Stimulated activated CD8-positive, alpha-beta memory T cell treated with anti-CD3 and anti-CD28 coated beads, Interleukin-7, amount 100 ng/mL, for 1 hour (primary cell): ENCODE measurements at regions not wholly inside any gene's neighbourhood (a gene's known extent, or its start where the extent isn't known, plus 50 kb on each side); places are given as distances from the start of the nearest gene placed in this dataset.
"Not testable (repeated sequence)": the region's sequence is repeated elsewhere in the genome, so short reads cannot be mapped to it uniquely, and the experiment has no call there.

Experiments
- DNase-seq, 2 donors: peaks; one replicate each; pipeline ENCODE4 v3.0.0-alpha.2; 2020; ENCODE audit warnings: low read depth in 2 of 2

DNA sequence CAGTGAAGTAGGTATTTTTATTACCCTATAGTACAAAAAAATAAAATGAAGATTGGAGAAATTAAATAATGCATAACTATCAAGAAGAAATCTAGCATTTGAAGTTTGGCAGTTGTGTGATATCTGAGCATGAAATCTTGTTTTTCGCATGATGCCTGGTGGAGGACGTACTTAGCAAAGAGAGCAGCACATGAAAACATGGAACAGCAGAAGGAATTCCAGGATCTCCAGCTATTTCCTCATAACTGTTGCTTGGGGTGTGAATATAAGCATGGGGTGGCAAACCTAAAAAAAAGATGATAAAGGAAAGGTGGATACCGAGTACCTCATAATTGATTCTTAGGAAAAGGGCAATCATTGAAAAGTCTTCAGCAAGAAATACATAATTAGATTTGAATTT lies 174.3 kb upstream of the FAM3C start:
- DNase-seq: no peak

DNA sequence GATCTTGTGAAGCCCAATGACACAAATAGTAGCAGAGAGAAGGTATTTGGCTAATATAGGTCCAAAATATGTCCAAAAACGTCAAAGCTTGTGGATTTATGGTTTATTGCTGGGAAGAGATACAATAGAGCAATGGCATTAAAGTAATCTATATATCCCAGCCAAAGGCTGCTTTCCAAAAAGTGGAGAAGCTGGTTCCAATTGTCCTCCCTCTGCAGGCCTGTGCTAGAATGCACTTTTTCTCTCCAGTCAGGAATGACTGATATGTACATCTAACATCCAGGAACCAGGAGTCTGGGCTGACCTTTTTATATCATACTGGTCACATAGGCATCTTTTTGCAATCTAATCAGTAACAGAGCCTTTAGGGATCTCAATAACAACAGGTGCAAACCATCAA lies 167.1 kb upstream of the FAM3C start:
- DNase-seq: no peak

DNA sequence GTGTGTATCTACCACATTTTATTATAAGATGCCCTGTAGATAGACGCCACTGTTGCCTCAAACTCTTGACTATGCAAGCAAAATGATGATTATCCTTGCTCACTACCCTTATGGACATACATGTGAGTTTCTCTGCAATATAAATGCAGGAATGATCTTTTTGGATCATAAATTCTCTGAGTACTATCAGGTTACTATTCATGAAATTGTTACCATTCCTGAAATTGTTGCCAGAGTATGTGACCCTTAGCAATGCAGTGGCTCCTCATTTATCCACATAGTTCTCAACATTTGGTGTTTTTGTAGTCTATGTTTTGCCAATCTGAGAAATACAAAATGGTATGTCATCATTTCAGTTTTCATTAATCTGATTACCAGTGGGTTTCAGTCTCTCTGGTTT lies 166.2 kb upstream of the FAM3C start:
- no peak for DNase-seq

DNA sequence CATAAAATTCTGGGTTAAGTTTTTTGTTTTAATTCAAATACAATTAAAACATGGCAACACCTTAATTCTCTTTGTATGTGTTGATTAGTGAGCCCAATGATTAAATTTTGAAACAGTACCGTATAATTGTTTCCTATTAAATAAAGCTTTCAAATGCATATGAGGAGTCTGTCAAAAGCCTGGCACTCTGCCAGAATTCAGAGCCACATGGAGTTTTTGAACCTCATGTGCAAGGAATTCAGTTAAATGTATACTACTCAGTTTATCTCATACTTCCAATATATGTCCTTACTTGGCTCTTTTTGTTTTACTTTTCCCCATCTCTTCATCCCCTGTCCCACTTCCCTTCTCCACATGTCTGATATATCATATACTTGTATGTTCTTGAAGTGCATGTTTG lies 165.6 kb upstream of the FAM3C start:
- no peak for DNase-seq

DNA sequence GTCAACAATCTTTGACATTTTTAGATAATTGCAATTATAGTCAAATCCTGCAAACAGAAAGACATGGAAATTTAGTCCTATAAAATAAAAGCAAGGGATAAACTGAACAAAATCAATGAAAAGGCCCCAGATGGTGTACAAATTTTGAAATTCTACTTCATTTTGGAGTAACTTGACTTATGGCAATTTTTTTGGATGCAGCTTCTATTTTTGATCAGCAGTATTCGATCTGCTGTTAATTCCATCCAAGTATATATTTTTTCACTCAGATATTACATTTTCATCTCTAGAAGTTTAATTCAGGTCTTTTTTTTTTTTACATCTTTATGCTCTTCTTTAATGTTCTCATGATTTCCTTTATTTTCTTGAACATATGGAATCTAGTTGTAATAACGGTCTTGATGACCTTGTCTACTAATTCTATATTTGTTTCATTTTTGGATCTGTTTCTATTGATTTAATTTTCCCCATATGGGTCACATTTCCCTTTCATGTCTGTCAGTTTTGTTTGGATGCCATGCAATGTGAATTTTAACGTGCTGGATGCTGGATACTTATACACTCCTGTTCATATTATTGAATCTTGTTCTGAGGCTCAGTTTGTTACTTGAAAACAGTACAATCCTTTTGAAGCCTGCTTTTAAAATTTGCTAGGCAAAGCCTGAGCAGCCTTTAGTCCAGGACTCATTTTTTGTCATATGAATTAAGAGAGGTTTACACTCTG lies 164.3 kb upstream of the FAM3C start:
- DNase-seq: no peak

DNA sequence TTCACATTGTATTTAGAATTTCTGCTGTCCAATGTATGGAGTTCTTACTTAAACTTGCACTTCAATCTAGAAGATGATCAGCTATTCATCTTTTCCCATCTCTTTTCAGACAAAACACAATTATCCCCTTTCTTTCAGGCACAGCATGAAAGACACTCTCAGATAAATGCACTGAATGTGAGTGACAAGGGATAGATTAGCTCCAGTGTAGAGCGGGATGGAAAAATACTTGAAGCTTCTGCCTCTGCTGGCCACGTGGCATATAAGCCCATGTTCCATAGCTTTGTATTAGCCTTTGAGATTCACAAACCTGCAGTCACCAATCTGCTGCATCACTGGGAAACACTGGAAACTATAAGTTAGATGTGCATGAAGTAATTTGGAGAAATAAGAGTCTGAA lies 162.2 kb upstream of the FAM3C start:
- no peak for DNase-seq

DNA sequence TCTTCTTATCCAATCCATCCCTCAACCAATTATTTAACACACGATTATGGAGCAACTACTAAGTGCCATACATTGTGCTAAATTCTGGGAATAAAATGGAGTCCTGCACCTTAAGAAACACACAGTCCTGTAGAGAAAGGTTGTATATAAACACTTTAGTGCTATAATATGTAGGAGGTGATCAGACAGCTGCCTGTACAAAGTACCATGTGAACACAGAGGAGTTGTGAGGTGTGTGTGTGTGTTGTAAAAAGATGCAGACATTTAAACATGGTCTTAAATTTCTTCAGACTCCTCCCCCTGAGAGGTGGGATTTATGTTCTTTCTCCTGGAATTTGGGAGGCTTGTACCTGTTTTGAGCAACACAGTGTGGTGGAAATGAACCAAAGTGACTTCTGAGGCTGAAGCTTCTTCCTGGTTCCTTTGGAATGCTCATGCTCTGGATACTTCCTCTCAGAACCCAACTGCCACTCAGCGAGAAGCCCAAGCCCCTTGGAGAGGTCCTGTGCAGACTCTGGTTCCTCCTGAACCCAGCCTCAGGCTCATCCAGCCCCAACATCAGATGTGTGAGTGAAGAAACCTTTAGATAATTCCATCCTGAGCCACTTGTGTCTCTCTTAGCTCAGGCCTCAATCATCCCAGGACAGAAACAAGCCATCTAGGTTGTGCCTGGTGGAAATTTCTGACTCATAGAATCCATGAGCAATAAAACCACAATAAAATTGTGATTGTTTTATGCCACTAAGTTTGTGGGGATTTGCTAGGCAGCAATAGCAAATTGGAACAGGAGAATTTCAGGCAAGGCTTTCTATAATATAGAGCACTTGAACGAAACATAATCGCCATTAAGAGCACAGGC lies 161.2 kb upstream of the FAM3C start:
- no peak for DNase-seq

DNA sequence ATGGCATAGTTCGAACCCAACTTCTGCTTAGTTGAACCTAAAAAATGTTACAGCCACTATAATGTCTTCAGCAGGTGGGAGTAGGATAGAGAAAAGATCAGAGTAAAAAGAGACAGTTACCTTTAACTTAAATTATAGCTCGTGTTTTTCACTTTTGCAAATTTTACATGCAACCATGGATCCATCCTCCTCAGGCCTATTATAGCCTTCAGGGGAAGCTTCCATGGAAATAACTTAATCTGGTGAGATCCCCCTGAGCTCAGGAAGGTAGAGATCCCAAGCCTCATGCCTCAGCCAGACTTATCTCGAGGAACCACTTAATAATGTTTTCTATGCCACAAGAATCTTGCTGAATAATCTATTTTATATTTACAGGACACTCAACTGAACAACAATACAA lies 159.4 kb upstream of the FAM3C start:
- no peak for DNase-seq

DNA sequence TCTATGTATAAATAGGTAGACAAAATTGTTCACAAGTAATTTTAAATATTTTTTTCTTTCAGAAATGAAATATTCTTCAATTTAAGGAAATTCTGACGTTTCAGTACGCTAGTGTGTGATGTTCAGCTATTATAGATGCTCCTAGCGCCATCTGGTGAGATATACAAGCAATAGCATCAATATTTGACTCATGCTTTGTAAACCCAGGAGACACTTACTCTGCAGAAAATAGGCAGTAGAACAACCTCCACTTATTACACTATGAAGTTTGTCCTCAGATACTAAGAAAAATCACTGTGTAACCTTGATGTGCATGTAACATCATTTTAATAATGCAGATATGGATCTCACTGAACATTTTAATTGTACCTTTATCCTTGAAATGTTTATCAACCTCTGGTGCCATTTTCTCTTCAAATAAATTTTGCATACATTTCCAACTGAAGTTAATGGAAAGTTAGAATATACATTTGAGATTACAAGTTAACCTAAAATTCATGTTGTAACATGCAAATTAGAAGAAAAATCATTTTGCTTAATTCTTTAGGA lies 151.5 kb upstream of the FAM3C start:
- no peak for DNase-seq

DNA sequence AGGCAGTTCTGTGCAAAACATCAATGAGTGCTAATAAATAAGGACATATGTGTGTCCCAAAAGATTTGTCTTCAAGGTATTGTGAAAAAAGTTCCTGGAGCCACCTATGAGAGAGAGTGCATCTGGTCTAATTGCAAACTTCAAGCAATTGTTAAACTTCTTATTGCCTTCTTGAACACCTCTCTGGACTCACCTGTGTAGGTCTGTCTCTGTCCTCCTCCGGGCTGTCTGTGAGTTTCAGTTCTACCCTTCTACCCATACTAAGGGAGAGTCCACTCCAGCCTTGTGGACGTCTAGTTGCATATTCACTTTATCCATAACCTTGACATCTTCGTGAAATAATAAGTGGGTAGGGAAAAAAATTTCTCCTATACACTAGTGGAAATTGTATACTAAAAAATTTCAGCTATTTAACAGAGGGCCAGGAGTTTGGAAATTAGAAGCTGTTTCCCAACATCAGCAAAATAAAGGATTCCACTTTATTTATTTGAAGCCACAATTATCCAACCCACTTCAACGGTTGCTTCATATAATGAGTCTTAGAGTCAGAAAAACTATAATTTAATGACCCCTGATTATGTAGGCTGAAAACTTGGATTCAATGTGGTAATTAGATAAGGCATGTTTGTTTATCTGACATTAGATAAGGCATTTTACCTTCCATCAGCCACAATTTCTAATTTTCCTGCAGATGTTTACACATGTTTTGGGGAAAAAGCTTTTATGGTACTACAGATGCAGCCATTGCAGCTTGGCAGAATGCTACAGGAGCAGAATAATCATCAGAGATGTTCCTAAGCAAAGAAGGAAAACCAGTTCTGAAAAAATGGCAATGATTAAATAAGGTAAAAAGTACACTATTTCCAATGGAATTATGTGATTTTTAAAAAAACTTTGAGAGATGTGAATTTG lies 150.8 kb upstream of the FAM3C start:
- no peak for DNase-seq

DNA sequence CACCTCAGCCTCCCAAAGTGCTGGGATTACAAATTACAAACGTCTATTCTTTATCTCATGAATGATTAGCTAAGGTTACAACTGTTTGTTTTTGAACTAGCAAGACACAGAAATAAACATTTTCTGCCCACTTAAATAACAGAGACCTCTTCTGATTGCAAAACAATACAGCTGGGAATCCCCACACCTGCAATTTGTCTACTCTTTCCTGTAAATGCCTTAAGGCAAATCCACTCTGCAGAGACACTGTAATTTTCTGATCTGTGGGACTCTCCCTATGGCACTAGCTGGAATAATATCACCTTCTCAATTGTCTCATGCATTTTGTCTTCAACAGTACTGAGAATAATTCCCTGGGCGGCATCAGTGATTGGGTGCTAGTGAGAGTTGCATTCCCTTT lies 149.3 kb upstream of the FAM3C start:
- no peak for DNase-seq

DNA sequence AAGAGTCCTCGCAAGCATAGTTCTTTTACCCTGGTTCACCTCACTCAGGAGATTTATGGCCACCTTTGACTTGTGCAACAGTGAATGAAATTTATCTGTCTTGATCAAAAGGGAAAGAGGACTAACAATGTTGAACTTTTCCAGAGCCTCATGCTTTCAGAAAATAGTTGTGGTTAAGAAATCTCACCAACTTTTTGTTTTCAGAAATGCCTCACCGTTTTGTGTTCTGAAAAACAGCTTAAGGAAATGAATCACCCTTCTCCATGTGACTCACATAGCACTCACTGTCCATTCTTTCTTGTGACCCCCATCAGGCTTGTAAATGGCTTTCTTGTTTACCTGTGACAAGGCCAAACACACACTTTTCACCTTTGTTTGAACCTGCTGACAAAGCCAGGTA lies 148.6 kb upstream of the FAM3C start:
- DNase-seq: no peak

DNA sequence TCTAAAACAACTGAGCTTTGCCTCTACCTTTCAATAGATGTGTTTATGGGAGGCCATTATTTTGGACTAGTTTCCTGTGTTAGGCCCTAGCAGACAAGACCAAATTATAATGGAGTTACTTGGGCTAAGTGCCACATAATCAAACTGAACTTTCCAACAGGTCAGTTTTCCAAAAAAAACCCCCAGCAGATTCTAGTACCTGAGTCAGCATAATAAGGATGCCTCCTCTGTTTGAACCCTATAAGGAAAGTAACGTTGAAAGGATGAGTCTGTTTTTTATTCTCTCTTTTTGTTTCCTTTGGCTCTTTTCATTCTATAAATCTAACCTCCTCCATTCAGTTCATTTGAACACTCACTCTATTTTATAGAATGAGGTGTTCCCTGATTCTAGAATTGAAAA lies 148.1 kb upstream of the FAM3C start:
- DNase-seq: no peak

DNA sequence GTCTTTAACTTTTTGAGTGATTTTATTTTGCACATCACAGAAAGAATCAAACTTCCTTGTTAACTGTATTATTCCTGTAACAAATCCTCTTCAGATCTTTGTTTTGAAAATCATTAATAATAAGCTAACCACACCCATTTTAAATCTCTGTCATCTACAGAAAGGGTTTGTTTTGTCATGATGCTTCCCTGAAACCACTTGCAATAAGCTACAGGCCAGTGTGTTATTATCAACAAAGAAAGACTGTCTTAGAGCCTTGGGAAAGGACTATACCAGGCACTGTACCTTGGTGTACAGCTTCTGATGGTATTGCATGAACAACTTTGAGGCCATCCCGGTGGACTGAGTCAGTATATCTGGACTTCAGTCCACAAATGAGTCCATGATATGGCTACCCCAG lies 145.3 kb upstream of the FAM3C start:
- no peak for DNase-seq

DNA sequence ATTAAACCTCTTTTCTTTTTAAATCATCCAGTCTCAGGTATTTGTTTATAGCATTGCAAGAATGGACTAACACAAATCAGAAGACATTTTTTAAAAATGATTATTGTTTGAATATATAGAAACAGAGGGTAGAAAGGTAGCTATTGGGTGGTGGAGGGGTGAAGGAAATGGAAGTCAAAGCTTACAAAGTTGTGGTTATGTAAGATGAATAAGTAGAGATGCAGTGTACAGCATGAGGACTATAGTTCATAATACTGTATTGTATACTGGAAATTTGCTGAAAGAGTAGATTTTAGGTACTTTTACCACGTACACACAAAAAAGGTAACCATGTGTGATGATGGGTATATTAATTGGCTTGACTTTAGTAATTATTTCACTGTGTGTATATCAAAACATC lies 144.0 kb upstream of the FAM3C start:
- no peak for DNase-seq

DNA sequence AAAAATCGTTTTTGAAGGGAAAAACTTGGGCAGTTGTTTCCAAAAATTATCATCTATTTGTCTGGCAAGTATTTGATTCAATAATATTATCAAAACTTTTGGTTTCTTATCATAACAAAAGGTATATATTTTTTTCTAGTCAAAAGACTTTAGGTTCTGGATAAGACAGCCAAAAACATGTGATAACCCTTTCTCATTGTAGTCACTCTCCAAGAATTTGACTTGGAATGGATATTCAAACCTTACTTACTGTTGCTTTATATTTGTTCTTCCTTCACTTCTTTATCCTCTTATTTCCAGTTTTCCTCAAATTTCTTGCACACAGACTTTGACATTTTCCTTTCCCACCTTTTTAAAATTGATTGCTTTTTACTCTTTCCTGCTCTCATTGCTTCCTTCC lies 140.9 kb upstream of the FAM3C start:
- no peak for DNase-seq

DNA sequence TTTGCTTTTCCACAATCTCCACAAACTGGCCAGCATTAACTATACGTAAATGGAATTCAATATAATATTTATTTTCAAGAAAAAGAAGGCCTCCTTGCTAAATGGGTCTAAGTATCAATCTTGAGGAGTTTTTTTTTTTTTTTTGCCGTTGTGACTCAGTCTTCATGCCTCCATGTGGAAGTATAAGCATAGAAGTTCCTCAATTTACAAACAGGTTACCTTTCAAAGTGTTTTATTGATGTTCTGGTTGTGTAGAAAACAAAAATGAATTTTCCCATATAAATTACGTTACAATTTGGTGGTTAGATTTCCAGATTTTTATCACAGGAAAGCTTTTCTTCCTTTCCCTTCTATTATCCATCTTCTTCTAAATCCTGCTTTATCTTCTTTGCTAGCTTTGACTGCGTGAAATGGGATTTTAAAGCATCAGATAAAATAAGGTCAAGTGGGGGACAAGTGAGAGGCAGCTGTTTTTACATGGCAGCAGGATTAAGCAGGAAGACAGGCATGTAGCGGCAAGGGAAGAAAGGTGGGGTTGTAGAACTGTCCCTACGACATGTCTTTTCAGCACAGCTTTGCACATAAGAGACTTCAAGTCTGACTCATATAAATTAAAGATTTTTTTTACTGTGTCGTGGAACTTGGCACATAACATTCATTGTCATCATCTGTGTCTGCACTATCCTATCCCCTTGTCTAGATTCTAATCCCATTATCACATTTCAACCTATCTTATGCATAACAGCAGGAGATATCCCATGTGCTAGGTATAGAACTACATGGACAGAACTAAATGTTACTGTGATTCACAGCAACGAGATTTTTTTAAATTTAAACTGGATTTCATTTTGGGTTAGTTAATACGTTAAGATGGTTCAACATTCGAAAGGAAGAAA lies 135.3 kb upstream of the FAM3C start:
- DNase-seq: no peak

DNA sequence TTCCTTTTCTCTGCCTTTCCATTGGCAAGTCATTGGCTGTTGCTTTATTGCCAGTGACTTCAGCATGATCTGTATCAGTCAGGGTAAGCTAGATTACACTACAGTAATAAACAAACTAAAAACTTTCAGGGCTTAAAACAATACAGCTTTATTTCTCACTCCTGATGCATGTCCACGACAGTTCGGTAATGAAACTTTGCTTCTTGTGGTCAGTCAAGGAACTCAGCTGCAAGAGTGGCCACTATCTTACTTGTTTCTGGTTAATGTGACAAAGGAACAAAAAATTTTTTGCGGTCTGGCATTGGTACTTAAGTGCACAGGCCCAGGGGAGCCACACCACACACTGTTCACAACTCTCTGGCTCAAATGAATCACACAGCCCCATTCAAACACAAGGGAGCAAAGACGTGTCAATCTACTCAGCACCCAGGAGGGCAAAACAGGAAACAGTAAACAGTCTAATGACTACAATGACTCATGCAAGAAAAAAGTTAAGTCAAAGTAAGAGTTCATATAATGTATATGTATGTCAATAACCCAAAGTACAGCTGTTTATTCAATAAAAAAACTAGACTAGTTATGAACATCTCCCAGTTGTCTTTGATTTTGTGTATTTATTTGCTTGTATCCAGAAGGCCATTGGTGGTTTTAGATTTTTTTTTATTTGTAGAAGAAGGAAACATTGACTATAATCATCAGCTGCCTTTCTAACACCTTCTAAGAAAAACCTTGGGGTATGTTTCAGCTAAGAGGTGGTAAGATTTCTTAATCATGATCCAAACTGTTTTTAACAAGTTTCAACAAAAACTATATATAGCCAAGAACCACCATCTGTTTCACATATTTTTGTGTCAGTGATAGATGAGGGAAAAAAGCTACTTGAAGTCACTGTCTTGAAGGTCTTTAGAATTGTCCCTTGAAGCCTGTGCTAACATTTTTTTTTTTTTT lies 134.4 kb upstream of the FAM3C start:
- peak in 1 of 2 donors; percentile 14 for DNase-seq

DNA sequence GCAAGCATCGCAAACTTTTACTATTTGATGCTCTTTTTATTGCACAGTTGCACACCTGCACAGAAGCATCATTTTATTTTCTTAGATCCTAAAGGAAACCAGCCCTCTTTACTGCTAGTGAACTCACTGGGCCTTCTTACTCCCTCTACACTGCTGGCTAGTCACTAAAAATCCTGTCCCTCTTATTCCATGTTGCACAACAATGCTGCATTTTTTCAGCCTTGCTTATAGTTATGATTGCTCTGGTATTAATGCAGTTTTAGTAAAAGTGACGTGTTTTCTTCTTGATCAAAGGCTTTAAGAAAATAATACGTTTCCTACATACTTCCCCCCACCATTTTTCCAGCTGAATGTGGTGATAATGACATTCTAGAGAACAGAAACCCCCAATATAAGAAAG lies 132.9 kb upstream of the FAM3C start:
- DNase-seq: no peak

DNA sequence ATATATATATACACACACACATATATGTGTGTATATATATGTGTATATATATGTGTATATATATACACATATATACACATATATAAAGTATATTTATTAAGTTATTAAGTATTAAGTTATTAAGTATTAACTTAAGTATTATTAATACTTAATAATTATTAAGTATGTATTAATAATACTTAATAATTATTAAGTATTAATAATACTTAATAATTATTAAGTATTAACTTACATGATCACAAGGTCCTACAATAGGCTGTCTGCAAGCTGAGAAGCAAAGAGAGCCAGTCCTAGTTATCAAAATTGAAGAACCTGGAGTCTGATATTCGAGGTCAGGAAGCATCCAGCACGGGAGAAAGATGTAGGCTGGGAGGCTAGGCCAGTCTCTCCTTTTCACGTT lies 130.1 kb upstream of the FAM3C start:
- DNase-seq: not testable (repeated sequence)
